Choroid plexus epithelial cell (primary cell): ENCODE measurements at regions not wholly inside any gene's neighbourhood (a gene's known extent, or its start where the extent isn't known, plus 50 kb on each side); places are given as distances from the start of the nearest gene placed in this dataset.

Experiments used
- DNase-seq: peaks from one replicate; pipeline ENCODE4 v3.0.0-alpha.2; 2010; ENCODE audit warnings: low read depth
- H3K4me3 ChIP-seq: 2 replicates; pipeline ENCODE4 v1.5.1; 2011; ENCODE audit warnings: low read depth, mild to moderate bottlenecking, control low read depth, low read length, moderate library complexity
- CTCF ChIP-seq: conservative IDR thresholded peaks from 2 replicates; pipeline ENCODE4 v1.5.1; 2011; ENCODE audit warnings: low read depth, mild to moderate bottlenecking, control low read depth, inconsistent platforms, low read length, moderate library complexity

- no peak for TF ChIP-seq CTCF
- no peak overlapping the region for H3K4me3 ChIP-seq
- no peak for DNase-seq
These were observed 72.8 kb downstream of the TTLL2 start for GRCh38 chr6:167397712-167398111.

- DNase-seq: no peak
- TF ChIP-seq CTCF: no peak
- no peak overlapping the region for H3K4me3 ChIP-seq
These were observed 73.5 kb downstream of the TTLL2 start for GRCh38 chr6:167398214-167399050.

GRCh38 chr6:167399051-167399387, 74.1 kb downstream of the TTLL2 start:
- H3K4me3 ChIP-seq: no peak overlapping the region
- TF ChIP-seq CTCF: no peak
- no peak for DNase-seq

- DNase-seq: no peak
- no peak overlapping the region for H3K4me3 ChIP-seq
- TF ChIP-seq CTCF: no peak
These were observed 74.7 kb downstream of the TTLL2 start for GRCh38 chr6:167399599-167399998.

- no peak overlapping the region for H3K4me3 ChIP-seq
- DNase-seq: no peak
- TF ChIP-seq CTCF: no peak
These were observed 75.7 kb downstream of the TTLL2 start for GRCh38 chr6:167400482-167401138.

- TF ChIP-seq CTCF: no peak
- H3K4me3 ChIP-seq: no peak overlapping the region
- DNase-seq: no peak
These were observed 76.8 kb downstream of the TTLL2 start for GRCh38 chr6:167401525-167402194.
